ENCODE measurements at regions not wholly inside any gene's neighbourhood (a gene's known extent, or its start where the extent isn't known, plus 50 kb on each side); places are given as distances from the start of the nearest gene placed in this dataset.

DNA sequence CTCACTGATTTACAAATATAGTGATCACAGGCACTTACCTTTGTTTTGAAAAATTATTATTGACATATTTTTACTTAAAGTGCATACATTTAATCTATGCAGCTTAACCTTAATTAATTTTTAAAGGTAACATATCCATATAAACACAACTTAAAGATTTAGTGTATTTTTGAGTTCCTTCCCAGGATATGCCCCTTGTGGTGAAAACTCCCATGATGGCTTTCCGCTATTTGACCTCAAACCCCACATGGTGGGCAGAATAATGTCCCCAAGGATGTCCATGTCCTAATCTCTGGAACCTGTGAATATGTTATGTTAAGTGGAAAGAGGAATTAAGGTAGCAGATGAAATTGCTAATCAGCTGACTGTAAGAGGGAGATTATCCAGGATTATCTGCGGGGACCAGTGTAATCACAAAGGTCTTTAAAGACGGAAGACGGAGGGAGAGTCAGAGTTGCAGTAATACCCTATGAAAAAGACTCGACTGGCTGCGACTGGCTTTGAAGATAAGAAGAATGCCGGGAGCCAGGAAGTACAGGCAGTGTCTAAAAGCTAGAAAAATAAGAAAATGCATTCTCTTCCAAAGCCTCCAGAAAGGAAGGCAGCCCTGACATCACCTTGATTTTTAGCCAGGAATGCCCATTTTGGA is 193.9 kb downstream of the ICE1 start:
- FAIRE-seq: no peak
- H3K4me2 ChIP-seq (ENCODE audit: control insufficient read depth, extremely low read depth, insufficient read depth, low read depth, low read length): no peak overlapping the region

DNA sequence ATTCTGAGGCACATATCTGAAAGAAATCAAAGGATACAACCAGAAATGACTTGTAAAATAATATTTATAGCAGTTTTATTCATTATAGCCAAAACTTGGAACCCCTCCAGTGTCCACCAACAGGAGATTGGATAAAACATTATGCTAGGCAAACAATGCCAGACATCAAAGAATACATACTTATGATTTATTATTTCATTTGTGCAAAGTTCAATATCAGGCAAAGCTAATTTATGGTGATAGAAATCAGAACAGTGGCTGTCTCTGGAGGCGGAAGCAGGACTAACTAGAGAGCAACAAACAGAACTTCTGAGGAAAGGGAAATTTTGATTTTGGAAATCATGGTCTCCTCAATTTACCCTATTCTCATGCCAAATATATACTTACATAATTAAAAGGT is 193.1 kb downstream of the ICE1 start:
- Histone ChIP-seq H4K20me1 (ENCODE audit: control insufficient read depth, extremely low read depth, insufficient read depth, low read length) (no peaks in the 10 kb centered on the region), H3K4me3 (ENCODE audit: control insufficient read depth in 2 of 3, extremely low read depth in 1 of 3, insufficient read depth in 2 of 3, low read depth in 1 of 3, low read length in 3 of 3) (no peak overlapping the region), H3K36me3 (ENCODE audit: control insufficient read depth in 2 of 2, extremely low read depth in 1 of 2, insufficient read depth in 2 of 2, low read length in 2 of 2) (no peaks in the 10 kb centered on the region), H3K27ac (ENCODE audit: control insufficient read depth, insufficient read depth, low read length) (no peak overlapping the region), H3K79me2 (ENCODE audit: control insufficient read depth, insufficient read depth, low read length) (no peaks in the 10 kb centered on the region), H3K4me1 (ENCODE audit: control insufficient read depth, extremely low read depth, insufficient read depth, low read length) (no peaks in the 10 kb centered on the region), H3K9me1 (ENCODE audit: control insufficient read depth, extremely low read depth, insufficient read depth, low read length) (no peaks in the 10 kb centered on the region), H3K9me3 (ENCODE audit: control insufficient read depth, low read depth, low read length) (no peaks in the 10 kb centered on the region), H3K27me3 (ENCODE audit: control insufficient read depth, extremely low read depth, insufficient read depth, low read length) (no peaks in the 10 kb centered on the region), H2AFZ (ENCODE audit: control insufficient read depth, low read length) (no peak overlapping the region), H3K9ac (ENCODE audit: control insufficient read depth, extremely low read depth, insufficient read depth, low read length) (no peak overlapping the region), H3K4me2 (ENCODE audit: control insufficient read depth, extremely low read depth, insufficient read depth, low read depth, low read length) (no peak overlapping the region)
- FAIRE-seq (no peak), DNase-seq (ENCODE audit: low read depth, low spot score) (no peak)
- dilution Hi-C loops (cut with MboI; ENCODE audit: extremely low pct_ligation_motif_present, low sequenced_read_pairs): no loop called here
- TF ChIP-seq, protein P1, sequence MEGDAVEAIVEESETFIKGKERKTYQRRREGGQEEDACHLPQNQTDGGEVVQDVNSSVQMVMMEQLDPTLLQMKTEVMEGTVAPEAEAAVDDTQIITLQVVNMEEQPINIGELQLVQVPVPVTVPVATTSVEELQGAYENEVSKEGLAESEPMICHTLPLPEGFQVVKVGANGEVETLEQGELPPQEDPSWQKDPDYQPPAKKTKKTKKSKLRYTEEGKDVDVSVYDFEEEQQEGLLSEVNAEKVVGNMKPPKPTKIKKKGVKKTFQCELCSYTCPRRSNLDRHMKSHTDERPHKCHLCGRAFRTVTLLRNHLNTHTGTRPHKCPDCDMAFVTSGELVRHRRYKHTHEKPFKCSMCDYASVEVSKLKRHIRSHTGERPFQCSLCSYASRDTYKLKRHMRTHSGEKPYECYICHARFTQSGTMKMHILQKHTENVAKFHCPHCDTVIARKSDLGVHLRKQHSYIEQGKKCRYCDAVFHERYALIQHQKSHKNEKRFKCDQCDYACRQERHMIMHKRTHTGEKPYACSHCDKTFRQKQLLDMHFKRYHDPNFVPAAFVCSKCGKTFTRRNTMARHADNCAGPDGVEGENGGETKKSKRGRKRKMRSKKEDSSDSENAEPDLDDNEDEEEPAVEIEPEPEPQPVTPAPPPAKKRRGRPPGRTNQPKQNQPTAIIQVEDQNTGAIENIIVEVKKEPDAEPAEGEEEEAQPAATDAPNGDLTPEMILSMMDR (optimal IDR thresholded peaks at IDR 0.05 in 1 of 3, IDR thresholded peaks at IDR 0.05 in 1 of 3, conservative IDR thresholded peaks at IDR 0.05 in 1 of 3; ENCODE audit: extremely low read depth in 1 of 3, insufficient read depth in 2 of 3, low read length in 3 of 3): no peak
- TF ChIP-seq EZH2 (IDR thresholded peaks at IDR 0.05; ENCODE audit: low read length): no peak

More for the DNA sequence above, 193.9 kb downstream of the ICE1 start:
- H3K79me2 ChIP-seq (ENCODE audit: control insufficient read depth, insufficient read depth, low read length): no peaks in the 10 kb centered on the region
- H3K9me3 ChIP-seq (ENCODE audit: control insufficient read depth, low read depth, low read length): no peaks in the 10 kb centered on the region
- H3K9ac ChIP-seq (ENCODE audit: control insufficient read depth, extremely low read depth, insufficient read depth, low read length): no peak overlapping the region
- no peaks in the 10 kb centered on the region for H3K4me1 ChIP-seq (ENCODE audit: control insufficient read depth, extremely low read depth, insufficient read depth, low read length)
- no peaks in the 10 kb centered on the region for H3K27me3 ChIP-seq (ENCODE audit: control insufficient read depth, extremely low read depth, insufficient read depth, low read length)
- no peaks in the 10 kb centered on the region for H3K36me3 ChIP-seq (ENCODE audit: control insufficient read depth in 2 of 2, extremely low read depth in 1 of 2, insufficient read depth in 2 of 2, low read length in 2 of 2)
- no peak overlapping the region for H3K4me3 ChIP-seq (ENCODE audit: control insufficient read depth in 2 of 3, extremely low read depth in 1 of 3, insufficient read depth in 2 of 3, low read depth in 1 of 3, low read length in 3 of 3)
- dilution Hi-C loops (cut with MboI; ENCODE audit: extremely low pct_ligation_motif_present, low sequenced_read_pairs): no loop called here
- DNase-seq (ENCODE audit: low read depth, low spot score): no peak
- no peak overlapping the region for H2AFZ ChIP-seq (ENCODE audit: control insufficient read depth, low read length)
- H3K27ac ChIP-seq (ENCODE audit: control insufficient read depth, insufficient read depth, low read length): no peak overlapping the region
- no peak for TF ChIP-seq EZH2 (IDR thresholded peaks at IDR 0.05; ENCODE audit: low read length)
- TF ChIP-seq, protein P1 (optimal IDR thresholded peaks at IDR 0.05 in 1 of 3, IDR thresholded peaks at IDR 0.05 in 1 of 3, conservative IDR thresholded peaks at IDR 0.05 in 1 of 3; ENCODE audit: extremely low read depth in 1 of 3, insufficient read depth in 2 of 3, low read length in 3 of 3): no peak
- no peaks in the 10 kb centered on the region for H4K20me1 ChIP-seq (ENCODE audit: control insufficient read depth, extremely low read depth, insufficient read depth, low read length)
- no peaks in the 10 kb centered on the region for H3K9me1 ChIP-seq (ENCODE audit: control insufficient read depth, extremely low read depth, insufficient read depth, low read length)

Measured in keratinocyte (primary cell).